Spleen (tissue), 11 donors: ENCODE measurements at regions not wholly inside any gene's neighbourhood (a gene's known extent, or its start where the extent isn't known, plus 50 kb on each side); places are given as distances from the start of the nearest gene placed in this dataset.
"Not testable (repeated sequence)": the region's sequence is repeated elsewhere in the genome, so short reads cannot be mapped to it uniquely, and the experiment has no call there.

Experiments used
- DNase-seq: peaks from one replicate; pipeline ENCODE4 v3.0.0-alpha.2; 2020
- H3K27ac ChIP-seq, 8 donors: fragments of 200-600 bp; sonication (generic) in 7 of 8; 1 replicate in 4 of 8; 2 replicates in 4 of 8; pipeline versions ENCODE4 v1.5.0 to v1.8.0; 2016 to 2021; ENCODE audit warnings: inconsistent platforms in 4 of 8, mild to moderate bottlenecking in 4 of 8, moderate library complexity in 1 of 8
- H3K27me3 ChIP-seq, 7 donors: fragments of 200-600 bp; sonication (generic) in 6 of 7; replicated peaks in 1 of 7; 1 replicate in 4 of 7; 2 replicates in 3 of 7; pipeline versions ENCODE4 v1.5.0 to v1.8.0; 2016 to 2021; ENCODE audit warnings: inconsistent platforms in 3 of 7, mild to moderate bottlenecking in 1 of 7
- H3K36me3 ChIP-seq, 6 donors: fragments of 200-600 bp; sonication (generic) in 5 of 6; 1 replicate in 4 of 6; 2 replicates in 2 of 6; pipeline versions ENCODE4 v1.5.0 to v1.8.0; 2016 to 2021; ENCODE audit warnings: inconsistent platforms in 2 of 6
- H3K4me1 ChIP-seq, 6 donors: fragments of 200-600 bp; sonication (generic) in 5 of 6; 1 replicate in 3 of 6; 2 replicates in 3 of 6; pipeline versions ENCODE4 v1.5.0 to v1.8.0; 2016 to 2021; ENCODE audit warnings: inconsistent platforms in 3 of 6
- H3K4me3 ChIP-seq, 8 donors: fragments of 200-600 bp; sonication (generic) in 7 of 8; 1 replicate in 4 of 8; 2 replicates in 4 of 8; pipeline versions ENCODE4 v1.5.0 to v1.8.0; 2016 to 2021; ENCODE audit warnings: inconsistent platforms in 4 of 8, mild to moderate bottlenecking in 4 of 8, moderate library complexity in 2 of 8
- H3K9me3 ChIP-seq, 8 donors: fragments of 200-600 bp; sonication (generic) in 7 of 8; 1 replicate in 4 of 8; 2 replicates in 4 of 8; pipeline versions ENCODE4 v1.5.0 to v1.8.0; 2016 to 2021; ENCODE audit warnings: inconsistent platforms in 4 of 8
- POLR2A ChIP-seq, 3 donors: fragments of 450-650 bp; IDR thresholded peaks; one replicate each; pipeline ENCODE4 v1.5.1; 2017; ENCODE audit warnings: antibody characterized with exemption in 3 of 3, mild to moderate bottlenecking in 1 of 3
- POLR2AphosphoS5 ChIP-seq, 3 donors: sonication (generic); formaldehyde crosslinking; IDR thresholded peaks; one replicate each; pipeline ENCODE4 v1.5.1; 2017; ENCODE audit warnings: antibody characterized with exemption in 3 of 3
- WGBS, 5 donors: extraction: QIAGEN DNeasy Blood & Tissue Kit in 3 of 5; methylation state at CpG; one replicate each; pipeline versions ENCODE4 v1.1.5 to v1.1.7; 2013 to 2018; 5-methylcytosine and 5-hydroxymethylcytosine counted together
- intact Hi-C: fragments of 100-400 bp; cut with DNase I; formaldehyde crosslinking; loops from one replicate; pipeline ENCODE4 v1.15.0; 2023; ENCODE audit warnings: low total_unique reads
- TF ChIP-seq, protein P1 (sequence below), 11 experiments: fragments of 200-600 bp in 7 of 11; fragments of 450-650 bp in 4 of 11; sonication (generic) in 4 of 11; IDR thresholded peaks in 8 of 11; conservative IDR thresholded peaks in 3 of 11; 1 replicate in 7 of 11; 2 replicates in 4 of 11; pipeline versions ENCODE4 v1.4.0 to v1.8.0; 2016 to 2021; ENCODE audit warnings: antibody characterized with exemption in 11 of 11, inconsistent platforms in 4 of 11, mild to moderate bottlenecking in 1 of 11
- donor health status: healthy with polysubstance abuse.
- donor health status: DM: no; HTN: no; CAD: no; lungs with moderate emphysema.
- donor health status: DM: no; HTN: no; CAD: no.
- donor health status: Bipolar disorder and iron deficiency.
- donor health status: healthy.
- donor health status: DM: no; HTN: no; CAD: no.
- donor health status: DM: yes; HTN: yes; CAD: no.

DNA sequence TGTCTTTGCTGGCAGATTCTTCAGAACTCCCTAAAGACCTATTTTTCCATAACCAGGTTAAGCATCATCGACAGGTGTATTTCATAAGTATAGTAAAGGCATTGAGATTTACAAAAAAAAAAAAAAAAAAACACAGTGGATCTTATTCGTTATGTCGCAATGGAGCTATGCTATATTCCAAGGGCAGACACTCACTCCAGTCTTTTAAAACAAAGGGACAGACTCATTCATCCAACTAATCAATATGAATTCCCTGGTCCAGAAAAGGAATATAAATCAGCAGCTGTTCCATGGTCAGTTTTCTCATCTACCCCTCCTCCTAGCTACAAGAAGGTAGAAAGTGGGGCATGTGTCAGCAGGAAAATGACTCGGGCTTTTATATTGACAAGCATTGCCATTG lies 97.7 kb upstream of the MON1B start:
- Histone ChIP-seq H3K4me1 (no peaks in the 10 kb centered on the region), H3K4me3 (no peak overlapping the region), H3K27me3 (no peaks in the 10 kb centered on the region), H3K36me3 (no peaks in the 10 kb centered on the region), H3K9me3 (no peaks in the 10 kb centered on the region), H3K27ac (no peak overlapping the region)
- no peak for DNase-seq
- no peak for TF ChIP-seq POLR2AphosphoS5 (IDR thresholded peaks at IDR 0.05)
- TF ChIP-seq, protein P1, sequence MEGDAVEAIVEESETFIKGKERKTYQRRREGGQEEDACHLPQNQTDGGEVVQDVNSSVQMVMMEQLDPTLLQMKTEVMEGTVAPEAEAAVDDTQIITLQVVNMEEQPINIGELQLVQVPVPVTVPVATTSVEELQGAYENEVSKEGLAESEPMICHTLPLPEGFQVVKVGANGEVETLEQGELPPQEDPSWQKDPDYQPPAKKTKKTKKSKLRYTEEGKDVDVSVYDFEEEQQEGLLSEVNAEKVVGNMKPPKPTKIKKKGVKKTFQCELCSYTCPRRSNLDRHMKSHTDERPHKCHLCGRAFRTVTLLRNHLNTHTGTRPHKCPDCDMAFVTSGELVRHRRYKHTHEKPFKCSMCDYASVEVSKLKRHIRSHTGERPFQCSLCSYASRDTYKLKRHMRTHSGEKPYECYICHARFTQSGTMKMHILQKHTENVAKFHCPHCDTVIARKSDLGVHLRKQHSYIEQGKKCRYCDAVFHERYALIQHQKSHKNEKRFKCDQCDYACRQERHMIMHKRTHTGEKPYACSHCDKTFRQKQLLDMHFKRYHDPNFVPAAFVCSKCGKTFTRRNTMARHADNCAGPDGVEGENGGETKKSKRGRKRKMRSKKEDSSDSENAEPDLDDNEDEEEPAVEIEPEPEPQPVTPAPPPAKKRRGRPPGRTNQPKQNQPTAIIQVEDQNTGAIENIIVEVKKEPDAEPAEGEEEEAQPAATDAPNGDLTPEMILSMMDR (IDR thresholded peaks at IDR 0.05 in 8 of 11, conservative IDR thresholded peaks at IDR 0.05 in 3 of 11): no peak
- TF ChIP-seq POLR2A (IDR thresholded peaks at IDR 0.05): no peak
- intact Hi-C loops: no loop called here
- WGBS, 5 donors: 86 to 92% (median 90%) methylated on average over 4 of the region's 4 CpGs

DNA sequence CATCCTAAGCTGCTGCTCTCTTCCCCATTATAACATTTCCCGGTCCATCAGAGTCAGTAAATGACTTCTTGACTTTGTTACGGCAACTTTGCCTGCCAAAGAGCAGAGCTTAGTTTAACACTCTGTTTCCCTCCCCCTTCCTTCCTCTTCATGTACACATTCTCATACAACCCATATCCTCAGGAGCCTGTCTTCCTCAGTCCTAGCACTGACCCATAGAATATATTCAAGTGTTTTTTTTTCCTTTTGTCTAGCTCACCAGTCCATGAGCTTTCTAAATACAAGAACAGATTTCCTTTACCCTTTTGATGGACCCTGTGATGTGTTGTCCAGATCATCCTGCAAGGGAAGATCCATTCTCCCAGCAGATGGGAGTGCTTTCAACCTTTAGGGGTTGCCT lies 97.0 kb upstream of the MON1B start:
- TF ChIP-seq POLR2AphosphoS5 (IDR thresholded peaks at IDR 0.05) (no peak), POLR2A (IDR thresholded peaks at IDR 0.05) (no peak)
- H3K9me3 ChIP-seq: no peaks in the 10 kb centered on the region
- DNase-seq: no peak
- intact Hi-C loops: no loop called here
- WGBS, 5 donors: 45 to 53% (median 49%) methylated on average over 2 of the region's 2 CpGs
- H3K4me1 ChIP-seq: no peaks in the 10 kb centered on the region
- H3K27me3 ChIP-seq: no peaks in the 10 kb centered on the region
- H3K27ac ChIP-seq: no peak overlapping the region
- no peak overlapping the region for H3K4me3 ChIP-seq
- H3K36me3 ChIP-seq: no peaks in the 10 kb centered on the region

DNA sequence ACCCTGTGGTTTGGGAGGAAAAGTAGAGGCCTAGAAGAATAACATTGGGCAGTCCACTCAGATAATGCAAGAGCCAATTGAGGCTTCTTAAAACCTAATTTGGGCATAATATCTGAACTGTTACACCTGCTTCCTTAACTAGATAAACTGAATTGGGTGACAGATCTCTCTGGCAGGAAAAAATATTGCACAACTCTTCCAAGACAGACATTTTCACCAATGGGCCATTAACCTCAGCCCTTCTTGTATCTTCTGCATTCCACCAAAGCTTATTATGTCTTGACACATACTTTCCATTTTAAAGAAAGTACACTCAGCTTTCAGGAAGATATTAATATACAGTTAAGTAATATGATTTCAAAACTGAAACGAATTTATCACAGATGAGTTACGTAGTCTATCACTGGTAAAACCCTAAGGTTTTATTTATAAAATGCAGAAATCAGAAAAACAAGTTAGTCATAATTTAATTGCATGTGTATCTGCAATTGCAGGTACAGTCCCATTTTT lies 79.9 kb upstream of the MON1B start:
- intact Hi-C loops: no loop called here
- DNase-seq: no peak
- Histone ChIP-seq H3K27me3 (no peaks in the 10 kb centered on the region), H3K27ac (no peak overlapping the region), H3K36me3 (no peaks in the 10 kb centered on the region), H3K9me3 (no peaks in the 10 kb centered on the region), H3K4me3 (no peak overlapping the region), H3K4me1 (peaks cover 0 to 6% (median 0%) of the 10 kb centered on the region in 6 donors)
- 40 to 68% (median 49%) methylated on average over 2 of the region's 2 CpGs for WGBS, 5 donors
- no peak for TF ChIP-seq POLR2AphosphoS5 (IDR thresholded peaks at IDR 0.05)
- TF ChIP-seq, protein P1 (IDR thresholded peaks at IDR 0.05 in 8 of 11, conservative IDR thresholded peaks at IDR 0.05 in 3 of 11): no peak

DNA sequence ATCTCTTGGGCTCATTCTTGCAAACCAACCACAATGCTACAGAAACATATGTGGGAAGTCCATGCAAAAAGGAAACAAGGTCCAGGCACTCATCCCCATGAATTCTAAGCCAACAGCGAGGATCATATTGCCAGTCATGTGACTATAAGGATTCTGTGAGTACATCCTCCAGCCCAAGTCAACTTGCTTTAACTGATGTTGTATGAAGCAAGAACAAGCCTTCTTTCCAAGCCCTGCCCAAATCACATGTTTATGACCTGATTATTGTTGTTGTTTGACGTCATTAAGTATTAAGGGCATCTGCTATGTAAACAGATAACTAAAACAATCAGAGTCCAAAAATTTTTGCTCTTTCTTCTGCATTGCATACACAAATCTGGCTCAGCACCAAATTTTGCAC lies 78.2 kb upstream of the MON1B start:
- 60 to 91% (median 84%) methylated on average over 2 of the region's 2 CpGs for WGBS, 5 donors
- Histone ChIP-seq H3K27me3 (no peaks in the 10 kb centered on the region), H3K27ac (no peak overlapping the region), H3K4me1 (peaks cover 0 to 6% (median 0%) of the 10 kb centered on the region in 6 donors), H3K4me3 (no peak overlapping the region), H3K36me3 (no peaks in the 10 kb centered on the region), H3K9me3 (no peaks in the 10 kb centered on the region)
- no peak for DNase-seq
- intact Hi-C loops: no loop called here
- TF ChIP-seq POLR2A (IDR thresholded peaks at IDR 0.05) (no peak), POLR2AphosphoS5 (IDR thresholded peaks at IDR 0.05) (no peak)
- TF ChIP-seq, protein P1 (IDR thresholded peaks at IDR 0.05 in 8 of 11, conservative IDR thresholded peaks at IDR 0.05 in 3 of 11): no peak

DNA sequence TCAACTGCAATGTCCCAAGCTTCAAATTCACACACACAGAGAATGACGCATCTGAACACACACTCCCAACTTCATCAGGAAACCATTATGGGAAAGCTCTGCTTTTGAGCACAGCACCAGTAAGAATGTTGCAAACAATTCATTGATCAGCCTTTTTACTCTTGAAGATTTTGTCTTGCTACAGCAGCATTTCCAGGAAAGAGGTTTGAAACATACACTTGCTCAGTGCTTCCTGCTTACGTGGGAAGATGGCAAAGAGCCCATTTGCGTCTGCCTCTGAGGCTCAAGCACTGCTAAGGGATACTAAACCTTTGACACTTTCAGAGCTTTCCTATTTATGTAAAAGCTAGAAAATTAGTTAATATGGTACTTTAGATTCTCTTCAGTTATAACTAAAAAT lies 77.2 kb upstream of the MON1B start:
- DNase-seq: no peak
- H3K36me3 ChIP-seq: no peaks in the 10 kb centered on the region
- peaks cover 0 to 6% (median 0%) of the 10 kb centered on the region in 6 donors for H3K4me1 ChIP-seq
- H3K27ac ChIP-seq: no peak overlapping the region
- H3K4me3 ChIP-seq: no peak overlapping the region
- H3K9me3 ChIP-seq: no peaks in the 10 kb centered on the region
- intact Hi-C loops: no loop called here
- 30 to 59% (median 33%) methylated on average over 3 of the region's 3 CpGs for WGBS, 5 donors
- no peaks in the 10 kb centered on the region for H3K27me3 ChIP-seq
- TF ChIP-seq POLR2A (IDR thresholded peaks at IDR 0.05) (no peak), POLR2AphosphoS5 (IDR thresholded peaks at IDR 0.05) (no peak)
- TF ChIP-seq, protein P1 (IDR thresholded peaks at IDR 0.05 in 8 of 11, conservative IDR thresholded peaks at IDR 0.05 in 3 of 11): no peak

DNA sequence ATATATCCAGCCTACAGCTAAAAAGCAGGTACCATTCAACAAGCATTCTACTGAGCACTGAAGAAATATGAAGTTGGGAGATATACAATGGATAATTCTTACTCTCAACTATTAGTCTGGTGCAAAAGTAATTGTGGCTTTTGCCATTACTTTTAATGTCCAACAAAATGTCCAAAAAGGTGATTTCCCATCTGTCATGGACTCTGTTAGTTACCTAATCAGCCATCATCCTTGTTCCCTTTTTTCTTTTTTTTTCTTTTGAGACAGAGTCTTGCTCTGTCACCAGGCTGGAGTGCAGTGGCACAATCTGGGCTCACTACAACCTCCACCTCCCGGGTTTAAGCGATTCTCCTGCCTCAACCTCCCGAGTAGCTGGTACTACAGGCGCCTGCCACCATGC lies 76.6 kb upstream of the MON1B start:
- H3K36me3 ChIP-seq, intact Hi-C loops, H3K4me3 ChIP-seq, DNase-seq, H3K4me1 ChIP-seq, H3K9me3 ChIP-seq, H3K27me3 ChIP-seq, H3K27ac ChIP-seq: not testable (repeated sequence)
- 90 to 98% (median 95%) methylated on average over 4 of the region's 4 CpGs for WGBS, 5 donors
